Spleen (tissue), 11 donors: ENCODE measurements at regions not wholly inside any gene's neighbourhood (a gene's known extent, or its start where the extent isn't known, plus 50 kb on each side); places are given as distances from the start of the nearest gene placed in this dataset.

ENCODE experiments used
- DNase-seq: peaks from one replicate; pipeline ENCODE4 v3.0.0-alpha.2; 2020
- H3K27ac ChIP-seq, 8 donors: fragments of 200-600 bp; sonication (generic) in 7 of 8; 1 replicate in 4 of 8; 2 replicates in 4 of 8; pipeline versions ENCODE4 v1.5.0 to v1.8.0; 2016 to 2021; ENCODE audit warnings: inconsistent platforms in 4 of 8, mild to moderate bottlenecking in 4 of 8, moderate library complexity in 1 of 8
- H3K27me3 ChIP-seq, 7 donors: fragments of 200-600 bp; sonication (generic) in 6 of 7; replicated peaks in 1 of 7; 1 replicate in 4 of 7; 2 replicates in 3 of 7; pipeline versions ENCODE4 v1.5.0 to v1.8.0; 2016 to 2021; ENCODE audit warnings: inconsistent platforms in 3 of 7, mild to moderate bottlenecking in 1 of 7
- H3K36me3 ChIP-seq, 6 donors: fragments of 200-600 bp; sonication (generic) in 5 of 6; 1 replicate in 4 of 6; 2 replicates in 2 of 6; pipeline versions ENCODE4 v1.5.0 to v1.8.0; 2016 to 2021; ENCODE audit warnings: inconsistent platforms in 2 of 6
- H3K4me1 ChIP-seq, 6 donors: fragments of 200-600 bp; sonication (generic) in 5 of 6; 1 replicate in 3 of 6; 2 replicates in 3 of 6; pipeline versions ENCODE4 v1.5.0 to v1.8.0; 2016 to 2021; ENCODE audit warnings: inconsistent platforms in 3 of 6
- H3K4me3 ChIP-seq, 8 donors: fragments of 200-600 bp; sonication (generic) in 7 of 8; 1 replicate in 4 of 8; 2 replicates in 4 of 8; pipeline versions ENCODE4 v1.5.0 to v1.8.0; 2016 to 2021; ENCODE audit warnings: inconsistent platforms in 4 of 8, mild to moderate bottlenecking in 4 of 8, moderate library complexity in 2 of 8
- H3K9me3 ChIP-seq, 8 donors: fragments of 200-600 bp; sonication (generic) in 7 of 8; 1 replicate in 4 of 8; 2 replicates in 4 of 8; pipeline versions ENCODE4 v1.5.0 to v1.8.0; 2016 to 2021; ENCODE audit warnings: inconsistent platforms in 4 of 8
- POLR2A ChIP-seq, 3 donors: fragments of 450-650 bp; IDR thresholded peaks; one replicate each; pipeline ENCODE4 v1.5.1; 2017; ENCODE audit warnings: antibody characterized with exemption in 3 of 3, mild to moderate bottlenecking in 1 of 3
- POLR2AphosphoS5 ChIP-seq, 3 donors: sonication (generic); formaldehyde crosslinking; IDR thresholded peaks; one replicate each; pipeline ENCODE4 v1.5.1; 2017; ENCODE audit warnings: antibody characterized with exemption in 3 of 3
- WGBS, 5 donors: extraction: QIAGEN DNeasy Blood & Tissue Kit in 3 of 5; methylation state at CpG; one replicate each; pipeline versions ENCODE4 v1.1.5 to v1.1.7; 2013 to 2018; 5-methylcytosine and 5-hydroxymethylcytosine counted together
- intact Hi-C: fragments of 100-400 bp; cut with DNase I; formaldehyde crosslinking; loops from one replicate; pipeline ENCODE4 v1.15.0; 2023; ENCODE audit warnings: low total_unique reads
- TF ChIP-seq, protein P1 (sequence below), 11 experiments: fragments of 200-600 bp in 7 of 11; fragments of 450-650 bp in 4 of 11; sonication (generic) in 4 of 11; IDR thresholded peaks in 8 of 11; conservative IDR thresholded peaks in 3 of 11; 1 replicate in 7 of 11; 2 replicates in 4 of 11; pipeline versions ENCODE4 v1.4.0 to v1.8.0; 2016 to 2021; ENCODE audit warnings: antibody characterized with exemption in 11 of 11, inconsistent platforms in 4 of 11, mild to moderate bottlenecking in 1 of 11
- donor health status: healthy with polysubstance abuse.
- donor health status: DM: no; HTN: no; CAD: no; lungs with moderate emphysema.
- donor health status: DM: no; HTN: no; CAD: no.
- donor health status: Bipolar disorder and iron deficiency.
- donor health status: healthy.
- donor health status: DM: no; HTN: no; CAD: no.
- donor health status: DM: yes; HTN: yes; CAD: no.

GRCh38 chr2:81739966-81740365 lies 1435.4 kb upstream of the LRRTM1 start:
- H3K4me3 ChIP-seq = no peak overlapping the region
- WGBS, 5 donors = 84 to 93% (median 89%) methylated on average over 6 of the region's 6 CpGs
- TF ChIP-seq POLR2A (IDR thresholded peaks at IDR 0.05) = no peak
- TF ChIP-seq POLR2AphosphoS5 (IDR thresholded peaks at IDR 0.05) = no peak
- TF ChIP-seq, protein P1, sequence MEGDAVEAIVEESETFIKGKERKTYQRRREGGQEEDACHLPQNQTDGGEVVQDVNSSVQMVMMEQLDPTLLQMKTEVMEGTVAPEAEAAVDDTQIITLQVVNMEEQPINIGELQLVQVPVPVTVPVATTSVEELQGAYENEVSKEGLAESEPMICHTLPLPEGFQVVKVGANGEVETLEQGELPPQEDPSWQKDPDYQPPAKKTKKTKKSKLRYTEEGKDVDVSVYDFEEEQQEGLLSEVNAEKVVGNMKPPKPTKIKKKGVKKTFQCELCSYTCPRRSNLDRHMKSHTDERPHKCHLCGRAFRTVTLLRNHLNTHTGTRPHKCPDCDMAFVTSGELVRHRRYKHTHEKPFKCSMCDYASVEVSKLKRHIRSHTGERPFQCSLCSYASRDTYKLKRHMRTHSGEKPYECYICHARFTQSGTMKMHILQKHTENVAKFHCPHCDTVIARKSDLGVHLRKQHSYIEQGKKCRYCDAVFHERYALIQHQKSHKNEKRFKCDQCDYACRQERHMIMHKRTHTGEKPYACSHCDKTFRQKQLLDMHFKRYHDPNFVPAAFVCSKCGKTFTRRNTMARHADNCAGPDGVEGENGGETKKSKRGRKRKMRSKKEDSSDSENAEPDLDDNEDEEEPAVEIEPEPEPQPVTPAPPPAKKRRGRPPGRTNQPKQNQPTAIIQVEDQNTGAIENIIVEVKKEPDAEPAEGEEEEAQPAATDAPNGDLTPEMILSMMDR (IDR thresholded peaks at IDR 0.05 in 8 of 11, conservative IDR thresholded peaks at IDR 0.05 in 3 of 11) = no peak
- no peaks in the 10 kb centered on the region for H3K36me3 ChIP-seq
- H3K9me3 ChIP-seq = peaks cover 0 to 40% (median 17%) of the 10 kb centered on the region in 8 donors
- H3K4me1 ChIP-seq = no peaks in the 10 kb centered on the region
- H3K27me3 ChIP-seq = no peaks in the 10 kb centered on the region
- no peak overlapping the region for H3K27ac ChIP-seq
- intact Hi-C loops = no loop called here
- no peak for DNase-seq

- WGBS, 5 donors = 85 to 95% (median 93%) methylated on average over 1 of the region's 1 CpG
- H3K9me3 ChIP-seq = peaks cover 0 to 18% (median 9%) of the 10 kb centered on the region in 8 donors
- H3K27ac ChIP-seq = no peak overlapping the region
- no peaks in the 10 kb centered on the region for H3K4me1 ChIP-seq
- no peak for TF ChIP-seq POLR2A (IDR thresholded peaks at IDR 0.05)
- TF ChIP-seq POLR2AphosphoS5 (IDR thresholded peaks at IDR 0.05) = no peak
- TF ChIP-seq, protein P1 (IDR thresholded peaks at IDR 0.05 in 8 of 11, conservative IDR thresholded peaks at IDR 0.05 in 3 of 11) = no peak
- no peak for DNase-seq
- intact Hi-C loops = no loop called here
- no peaks in the 10 kb centered on the region for H3K27me3 ChIP-seq
- H3K36me3 ChIP-seq = no peaks in the 10 kb centered on the region
- H3K4me3 ChIP-seq = no peak overlapping the region
Measured at GRCh38 chr2:81734981-81735380, 1430.4 kb upstream of the LRRTM1 start.

DNA sequence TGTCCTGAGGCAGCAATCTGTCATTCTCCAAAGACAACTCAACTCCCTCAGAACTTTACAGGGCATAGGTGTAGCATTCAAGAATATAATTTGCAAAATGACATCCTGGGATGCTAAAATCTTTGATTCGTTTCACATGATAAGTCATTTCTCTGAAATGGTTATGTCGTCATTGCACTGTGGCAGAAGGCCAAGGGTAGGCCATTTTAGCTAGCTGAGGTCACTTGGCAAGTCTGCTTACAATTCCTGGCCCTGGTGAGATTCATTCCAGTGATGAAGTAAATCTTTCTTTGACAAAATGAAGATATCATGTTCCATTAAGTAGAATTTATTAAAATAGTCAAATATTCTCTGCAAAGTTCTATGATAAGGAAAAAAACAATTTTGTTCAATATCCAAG lies 1410.3 kb upstream of the LRRTM1 start:
- Histone ChIP-seq H3K36me3 (no peaks in the 10 kb centered on the region), H3K9me3 (peaks cover 0 to 34% (median 9%) of the 10 kb centered on the region in 8 donors), H3K4me3 (no peak overlapping the region), H3K27me3 (no peaks in the 10 kb centered on the region), H3K4me1 (no peaks in the 10 kb centered on the region), H3K27ac (no peak overlapping the region)
- intact Hi-C loops = no loop called here
- WGBS, 5 donors = 52 to 77% (median 56%) methylated on average over 2 of the region's 2 CpGs
- no peak for TF ChIP-seq POLR2A (IDR thresholded peaks at IDR 0.05)
- TF ChIP-seq, protein P1 (IDR thresholded peaks at IDR 0.05 in 8 of 11, conservative IDR thresholded peaks at IDR 0.05 in 3 of 11) = no peak
- no peak for TF ChIP-seq POLR2AphosphoS5 (IDR thresholded peaks at IDR 0.05)
- DNase-seq = no peak

DNA sequence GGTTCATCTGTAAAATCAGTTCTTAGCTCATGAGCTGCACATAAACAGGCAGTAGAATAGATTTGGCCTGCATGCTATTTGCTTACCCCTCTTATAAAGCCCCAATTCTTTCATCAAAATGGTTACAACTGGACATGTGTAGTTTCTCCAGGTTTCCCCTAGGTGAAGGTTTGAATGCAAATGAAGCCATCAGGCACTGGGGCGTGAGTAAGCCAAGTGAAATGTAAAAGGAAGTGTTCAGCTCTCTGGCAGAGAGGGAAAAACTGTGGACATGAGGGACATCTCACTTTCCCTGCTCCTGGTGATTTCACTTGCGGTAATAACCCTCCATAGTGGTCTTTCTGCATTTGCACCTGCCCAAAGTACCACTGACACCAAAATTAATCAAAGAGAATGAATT lies 1402.3 kb upstream of the LRRTM1 start:
- Histone ChIP-seq H3K27me3 (no peaks in the 10 kb centered on the region), H3K36me3 (no peaks in the 10 kb centered on the region), H3K4me1 (no peaks in the 10 kb centered on the region), H3K27ac (no peak overlapping the region), H3K4me3 (no peak overlapping the region), H3K9me3 (peaks cover 0 to 20% (median 8%) of the 10 kb centered on the region in 8 donors)
- no peak for DNase-seq
- WGBS, 5 donors = 75 to 87% (median 82%) methylated on average over 2 of the region's 2 CpGs
- no peak for TF ChIP-seq POLR2AphosphoS5 (IDR thresholded peaks at IDR 0.05)
- intact Hi-C loops = no loop called here

GRCh38 chr2:81703831-81704230 lies 1399.3 kb upstream of the LRRTM1 start:
- TF ChIP-seq POLR2A (IDR thresholded peaks at IDR 0.05) = no peak
- TF ChIP-seq, protein P1 (IDR thresholded peaks at IDR 0.05 in 8 of 11, conservative IDR thresholded peaks at IDR 0.05 in 3 of 11) = no peak
- intact Hi-C loops = no loop called here
- Histone ChIP-seq H3K27me3 (no peaks in the 10 kb centered on the region), H3K9me3 (peaks cover 0 to 17% (median 6%) of the 10 kb centered on the region in 8 donors), H3K4me3 (no peak overlapping the region), H3K4me1 (no peaks in the 10 kb centered on the region), H3K36me3 (no peaks in the 10 kb centered on the region), H3K27ac (no peak overlapping the region)
- no peak for DNase-seq
- 64 to 90% (median 76%) methylated on average over 2 of the region's 2 CpGs for WGBS, 5 donors
